RWPE1 (cell line): ENCODE measurements at regions not wholly inside any gene's neighbourhood (a gene's known extent, or its start where the extent isn't known, plus 50 kb on each side); places are given as distances from the start of the nearest gene placed in this dataset.
A peak's percentile ranks its signal among the peaks of the same experiment; 100 is the strongest.
"Not testable (repeated sequence)": the region's sequence is repeated elsewhere in the genome, so short reads cannot be mapped to it uniquely, and the experiment has no call there.

Experiments
- CTCF ChIA-PET: fragments of 350-600 bp; sonication (Branson Sonifier 250); formaldehyde crosslinking; extraction: SDS; loops from one replicate; lab custom pipeline; 2021; lab: Yijun Ruan, JAX
- POLR2A ChIA-PET: fragments of 400-600 bp; formaldehyde crosslinking; extraction: SDS; loops from one replicate; lab custom pipeline; 2020; ENCODE audit warnings: antibody characterized with exemption; ENCODE audit not compliant: low non-redundant PET; lab: Yijun Ruan, JAX
- DNase-seq: peaks from one replicate; pipeline ENCODE4 v3.0.0; 2012; ENCODE audit warnings: low spot score
- H3K27ac ChIP-seq: fragments of 450-650 bp; 2 replicates; pipeline ENCODE4 v1.5.1; 2017
- CTCF ChIP-seq: fragments of 450-650 bp; conservative IDR thresholded peaks from 2 replicates; pipeline ENCODE4 v1.5.1; 2017; ENCODE audit warnings: low read depth, mild to moderate bottlenecking

GRCh38 chr9:11653867-11654266, 1039.3 kb upstream of the TYRP1 start:
- DNase-seq = no peak
- H3K27ac ChIP-seq = no peak overlapping the region
- ChIA-PET CTCF (interaction anchor here (0.7 to 0.8 kb wide), 3 partner anchors 11 to 885 kb away, joined by 3 read pairs; no protein-coding TSS in a partner anchor), POLR2A (no interaction called here)
- TF ChIP-seq CTCF = no peak

DNA sequence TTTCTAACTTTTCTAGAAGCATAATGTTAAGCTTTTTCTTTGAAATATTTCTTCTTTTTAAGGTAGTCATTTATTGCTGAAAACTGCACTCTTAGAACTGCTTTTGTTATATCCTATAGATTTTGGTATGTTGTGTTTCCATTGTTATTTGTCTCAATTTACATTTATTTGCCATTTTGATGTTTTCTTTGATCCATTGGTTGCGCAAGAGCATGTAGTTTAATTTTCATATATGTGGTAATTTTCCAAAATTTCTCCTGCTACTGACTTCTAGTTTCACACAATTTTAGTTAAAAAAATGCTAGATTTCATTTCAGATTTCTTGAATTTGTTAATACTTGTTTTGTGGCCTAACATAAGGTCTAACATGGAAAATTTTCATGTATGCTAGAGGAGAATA, 1029.3 kb upstream of the TYRP1 start:
- H3K27ac ChIP-seq = no peak overlapping the region
- TF ChIP-seq CTCF = no peak
- ChIA-PET POLR2A (no interaction called here), CTCF (no interaction called here)
- no peak for DNase-seq

GRCh38 chr9:11676821-11677220, 1016.4 kb upstream of the TYRP1 start:
- ChIA-PET CTCF (no interaction called here), POLR2A (no interaction called here)
- no peak overlapping the region for H3K27ac ChIP-seq
- TF ChIP-seq CTCF = no peak
- no peak for DNase-seq

- no peak overlapping the region for H3K27ac ChIP-seq
- no peak for DNase-seq
- CTCF ChIA-PET = no interaction called here
- no peak for TF ChIP-seq CTCF
- POLR2A ChIA-PET = no interaction called here
Observed at GRCh38 chr9:11686733-11687132, 1006.5 kb upstream of the TYRP1 start.

DNA sequence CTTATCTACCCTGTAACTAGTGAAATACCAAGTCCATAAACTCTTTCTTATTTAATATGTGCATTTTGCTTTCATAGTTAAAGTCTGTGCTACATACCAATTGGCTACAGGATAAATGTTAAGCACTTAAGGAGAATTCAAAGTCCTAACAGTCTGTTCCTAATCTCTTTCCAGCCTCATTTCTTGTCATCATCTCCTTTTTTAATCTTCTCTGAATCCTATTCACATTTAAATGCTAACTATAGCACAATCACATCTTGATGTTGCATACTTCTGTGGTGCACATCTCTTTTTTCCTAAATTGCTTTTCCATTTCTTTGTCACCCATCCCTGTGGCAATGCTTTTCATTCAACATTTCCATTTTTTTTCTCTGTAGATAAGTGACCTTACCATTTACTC, 996.1 kb upstream of the TYRP1 start:
- CTCF ChIA-PET = no interaction called here
- H3K27ac ChIP-seq = no peak overlapping the region
- DNase-seq = no peak
- TF ChIP-seq CTCF = no peak
- POLR2A ChIA-PET = no interaction called here

DNA sequence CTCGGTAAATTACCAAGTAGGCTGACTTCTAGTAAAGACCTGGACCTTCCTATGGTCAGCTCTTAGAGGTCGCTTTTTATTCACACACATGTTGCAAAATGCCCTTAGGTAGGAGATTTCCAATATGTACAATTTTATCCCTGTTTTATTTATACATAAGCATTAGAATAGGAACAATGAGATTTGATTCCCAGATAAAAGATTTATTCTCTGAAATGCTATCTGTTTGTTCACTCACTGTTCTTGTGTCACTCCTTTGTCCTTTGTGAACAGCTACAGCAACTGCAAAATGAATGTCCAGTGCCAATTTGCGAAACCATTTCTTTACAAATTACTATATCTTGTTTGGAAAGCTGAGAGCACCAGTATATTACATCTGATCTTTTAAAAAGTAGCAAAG, 991.5 kb upstream of the TYRP1 start:
- ChIA-PET CTCF (interaction anchor here (0.7 kb wide), 1 partner anchor 870 kb away, joined by 4 read pairs; no protein-coding TSS in a partner anchor), POLR2A (no interaction called here)
- DNase-seq = no peak
- H3K27ac ChIP-seq = no peak overlapping the region
- TF ChIP-seq CTCF = no peak

DNA sequence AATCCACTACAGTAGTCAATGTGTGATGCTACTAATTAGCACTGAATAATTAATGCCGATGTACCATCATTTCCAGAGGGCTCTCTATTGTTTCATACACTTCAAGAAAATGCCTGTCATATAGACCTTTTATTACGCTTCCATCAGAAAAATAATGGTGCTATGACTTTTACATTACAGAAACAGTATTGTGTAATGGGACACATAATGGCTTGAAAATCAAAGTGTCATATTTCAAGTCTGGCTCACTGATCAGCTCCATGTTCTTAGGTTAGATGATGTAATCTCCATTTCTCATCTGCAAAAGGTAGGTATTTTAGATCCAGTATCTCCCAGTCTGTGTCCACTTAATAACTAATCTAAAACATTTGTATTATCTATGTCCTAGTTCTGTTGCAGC, 990.6 kb upstream of the TYRP1 start:
- ChIA-PET POLR2A (no interaction called here), CTCF (no interaction called here)
- no peak for TF ChIP-seq CTCF
- peak; percentile 2 for DNase-seq
- H3K27ac ChIP-seq = no peak overlapping the region

- CTCF ChIA-PET = interaction anchor here (0.6 kb wide), 1 partner anchor 295 kb away, joined by 3 read pairs; no protein-coding TSS in a partner anchor
- DNase-seq, H3K27ac ChIP-seq, POLR2A ChIA-PET: not testable (repeated sequence)
Observed at GRCh38 chr9:11704198-11704597, 989.0 kb upstream of the TYRP1 start.
